ENCODE measurements at regions not wholly inside any gene's neighbourhood (a gene's known extent, or its start where the extent isn't known, plus 50 kb on each side); places are given as distances from the start of the nearest gene placed in this dataset.
"Not testable (repeated sequence)": the region's sequence is repeated elsewhere in the genome, so short reads cannot be mapped to it uniquely, and the experiment has no call there.

DNA sequence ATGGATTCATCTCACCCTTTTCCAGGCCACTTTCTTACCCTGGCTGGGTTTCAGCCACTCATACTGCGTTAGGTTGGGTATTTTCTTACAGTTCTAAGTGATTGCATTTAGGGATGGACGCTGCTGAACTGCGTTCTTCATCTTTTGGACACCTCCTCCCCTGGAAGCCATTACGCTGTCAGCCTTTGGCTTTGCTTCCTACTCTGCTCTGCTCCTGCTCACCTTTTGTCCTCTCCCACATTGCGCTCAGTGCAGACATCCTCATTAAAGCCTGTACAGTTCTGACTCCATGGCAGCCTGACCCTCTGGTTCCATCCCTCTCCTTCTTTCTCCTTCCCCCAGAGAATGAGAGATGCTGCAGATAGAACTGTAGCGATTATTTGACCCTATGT is 108.9 kb downstream of the SRGAP2 start:
- not testable (repeated sequence) for H3K27ac ChIP-seq

DNA sequence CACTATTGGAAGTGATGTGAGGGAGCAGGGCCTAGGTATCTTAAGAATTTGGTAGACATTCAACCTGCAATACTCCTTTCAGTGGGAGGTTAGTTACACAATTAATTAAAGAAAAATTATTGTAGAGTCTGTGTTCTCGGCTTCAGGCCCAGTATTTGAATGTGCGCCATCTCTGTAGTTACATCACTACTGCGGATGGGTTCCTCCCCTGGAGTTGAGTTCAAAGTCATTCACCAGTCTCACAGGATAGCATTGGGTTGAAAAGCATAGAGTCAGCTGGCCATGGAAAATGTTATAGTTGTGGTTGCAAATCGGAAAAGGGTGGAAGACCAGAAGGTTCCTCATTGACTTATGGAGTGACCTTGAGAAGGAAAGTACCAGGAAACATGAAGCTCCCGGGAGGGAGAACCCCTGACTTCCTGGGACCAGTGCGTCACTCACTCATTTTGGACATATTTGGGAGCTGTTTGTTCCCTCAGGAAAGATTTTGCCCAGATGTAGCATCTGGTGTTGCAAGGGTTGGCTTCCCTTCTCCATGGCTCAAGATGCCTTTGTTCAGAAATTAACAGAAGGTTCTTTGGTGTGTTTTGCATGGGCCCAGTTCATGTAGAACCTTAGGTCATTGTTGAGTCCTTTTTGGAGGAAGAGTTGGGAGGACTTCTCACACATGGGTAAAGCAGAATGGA is 111.8 kb downstream of the SRGAP2 start:
- not testable (repeated sequence) for H3K27ac ChIP-seq

DNA sequence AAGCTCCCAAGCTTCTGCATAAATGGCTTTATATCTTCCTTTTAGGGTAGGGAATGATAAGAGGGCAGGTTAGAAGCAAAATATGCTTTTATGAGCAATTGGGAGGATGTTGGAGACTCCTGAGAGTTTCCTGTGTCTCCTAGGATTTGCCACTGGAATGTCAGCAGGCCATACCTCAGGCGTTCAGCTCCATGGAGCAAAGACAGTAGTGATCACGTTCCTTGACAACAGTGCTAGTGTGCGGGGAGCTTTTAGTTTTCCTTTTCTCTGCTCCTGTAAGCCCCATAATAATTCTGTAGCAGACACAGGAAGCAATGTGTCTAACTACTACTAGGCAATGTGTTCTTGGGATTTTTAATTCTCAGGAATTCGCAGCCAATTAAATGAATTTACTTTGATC is 113.6 kb downstream of the SRGAP2 start:
- not testable (repeated sequence) for H3K27ac ChIP-seq

DNA sequence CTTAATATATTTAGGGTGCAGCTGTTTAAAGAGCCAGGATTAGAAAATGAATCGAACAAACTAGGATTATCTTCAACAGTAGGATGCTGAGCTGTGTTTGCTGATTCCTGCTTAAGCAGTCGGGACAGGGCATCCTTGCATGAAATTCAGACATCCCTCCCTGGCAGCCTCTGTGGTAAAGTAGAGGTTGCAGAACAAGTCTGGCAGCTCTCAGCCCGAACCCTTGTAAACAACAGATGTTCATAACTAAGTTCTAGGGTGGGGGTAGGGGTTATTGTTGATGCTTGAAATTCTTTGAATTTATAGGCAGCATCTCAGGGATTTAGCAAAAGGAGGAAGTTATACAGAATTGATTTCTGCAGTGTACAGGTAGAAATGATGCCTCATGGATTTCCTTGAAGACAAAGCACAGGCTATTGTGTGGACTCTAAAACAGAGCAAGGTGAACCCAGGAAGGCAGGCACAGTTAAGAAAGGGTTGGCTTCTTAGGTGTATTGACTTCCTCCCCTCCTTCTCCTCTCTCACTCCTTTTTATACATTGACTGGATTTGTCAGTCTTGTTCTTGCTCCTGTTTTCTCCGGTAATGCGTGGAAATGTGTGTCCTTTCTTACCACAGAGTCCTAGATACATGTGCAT is 114.7 kb downstream of the SRGAP2 start:
- H3K27ac ChIP-seq, result not testable (repeated sequence)

- not testable (repeated sequence) for H3K27ac ChIP-seq
Observed at GRCh38 chr1:206320227-206320626, 116.9 kb downstream of the SRGAP2 start.

- H3K27ac ChIP-seq, result not testable (repeated sequence)
Observed at GRCh38 chr1:206326159-206326939, 123.0 kb downstream of the SRGAP2 start.

- H3K27ac ChIP-seq, result not testable (repeated sequence)
Observed at GRCh38 chr1:206331597-206331996, 128.3 kb downstream of the SRGAP2 start.

DNA sequence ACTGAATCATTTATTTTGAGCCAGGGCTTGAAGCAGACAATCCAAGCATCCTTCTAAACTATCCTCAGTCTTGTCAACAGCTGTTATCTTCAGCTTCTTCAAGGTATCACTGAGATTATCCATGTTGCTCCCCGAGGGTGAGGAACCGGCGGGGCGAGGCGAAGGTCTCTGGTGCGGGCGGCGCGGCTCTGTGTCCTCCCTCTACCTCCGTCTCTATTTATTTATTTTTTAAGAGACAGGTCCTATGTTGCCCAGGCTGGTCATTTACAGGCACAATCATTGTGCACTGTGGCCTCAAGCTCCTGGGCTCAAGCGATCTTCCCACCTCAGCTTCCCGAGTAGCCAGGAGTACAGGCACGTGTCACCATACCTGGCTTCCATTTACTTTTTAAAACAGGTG is 130.0 kb downstream of the SRGAP2 start:
- not testable (repeated sequence) for H3K27ac ChIP-seq

GRCh38 chr1:206333897-206334296 is 130.6 kb downstream of the SRGAP2 start:
- not testable (repeated sequence) for H3K27ac ChIP-seq

DNA sequence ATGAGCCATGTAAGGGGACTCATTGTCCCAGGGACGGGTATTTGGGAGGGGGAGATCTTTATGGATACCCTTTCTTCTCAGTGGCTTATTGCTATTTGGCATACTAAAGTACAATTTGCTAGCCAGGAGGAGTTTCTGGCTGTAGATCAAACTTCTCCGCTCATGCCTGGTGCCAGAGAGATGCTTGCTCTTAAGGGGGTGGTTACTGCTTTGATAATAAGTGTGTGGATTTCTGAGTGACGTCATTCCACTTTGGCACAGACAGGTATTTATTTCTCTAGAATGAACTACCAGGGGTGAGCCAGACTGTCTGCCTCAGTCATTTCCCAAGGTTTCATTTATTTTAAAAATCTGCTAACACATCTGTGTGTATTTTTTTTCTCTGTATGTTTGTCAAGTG is 131.1 kb downstream of the SRGAP2 start:
- not testable (repeated sequence) for H3K27ac ChIP-seq

DNA sequence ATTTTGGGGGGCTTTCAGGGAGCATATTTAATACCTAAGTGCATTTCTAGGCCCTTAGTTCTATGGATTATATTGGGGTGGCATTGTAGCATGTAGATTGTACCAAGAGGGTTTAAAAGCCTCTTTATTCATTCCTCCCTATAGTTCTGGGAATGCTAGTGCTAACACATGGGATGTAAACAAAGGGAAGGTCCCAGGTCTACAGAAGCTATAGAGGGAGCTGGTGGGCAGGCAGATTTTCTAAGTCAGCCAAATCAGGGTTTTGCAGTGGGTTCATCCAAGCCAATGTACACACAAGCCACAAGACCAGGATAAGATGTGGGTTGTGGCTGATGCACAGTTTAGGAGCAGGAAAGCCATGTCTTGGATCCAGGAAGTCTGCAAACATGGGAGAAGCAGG is 131.8 kb downstream of the SRGAP2 start:
- H3K27ac ChIP-seq, result not testable (repeated sequence)

GRCh38 chr1:206335875-206336846 is 132.8 kb downstream of the SRGAP2 start:
- not testable (repeated sequence) for H3K27ac ChIP-seq

DNA sequence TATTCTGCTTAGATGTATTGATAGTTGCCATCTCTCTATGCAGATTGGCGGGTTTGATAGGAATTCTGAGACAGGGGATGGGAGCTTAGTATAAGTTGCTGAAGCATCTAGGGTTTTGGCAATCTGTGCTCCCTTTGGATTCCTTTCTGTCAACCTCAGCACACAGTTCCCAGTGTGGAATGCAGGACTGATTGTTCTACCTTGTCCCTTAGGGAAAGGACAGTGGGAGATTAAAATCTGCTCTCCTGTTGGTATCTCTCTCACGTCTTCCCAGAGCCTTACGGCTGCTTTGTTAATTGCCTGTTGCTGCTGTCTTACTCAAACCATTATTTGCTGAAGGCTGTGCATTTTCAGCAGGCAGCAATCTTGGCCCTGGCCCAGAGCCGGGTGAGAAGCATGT is 133.3 kb upstream of the IKBKE start:
- H3K27ac ChIP-seq, result not testable (repeated sequence)

DNA sequence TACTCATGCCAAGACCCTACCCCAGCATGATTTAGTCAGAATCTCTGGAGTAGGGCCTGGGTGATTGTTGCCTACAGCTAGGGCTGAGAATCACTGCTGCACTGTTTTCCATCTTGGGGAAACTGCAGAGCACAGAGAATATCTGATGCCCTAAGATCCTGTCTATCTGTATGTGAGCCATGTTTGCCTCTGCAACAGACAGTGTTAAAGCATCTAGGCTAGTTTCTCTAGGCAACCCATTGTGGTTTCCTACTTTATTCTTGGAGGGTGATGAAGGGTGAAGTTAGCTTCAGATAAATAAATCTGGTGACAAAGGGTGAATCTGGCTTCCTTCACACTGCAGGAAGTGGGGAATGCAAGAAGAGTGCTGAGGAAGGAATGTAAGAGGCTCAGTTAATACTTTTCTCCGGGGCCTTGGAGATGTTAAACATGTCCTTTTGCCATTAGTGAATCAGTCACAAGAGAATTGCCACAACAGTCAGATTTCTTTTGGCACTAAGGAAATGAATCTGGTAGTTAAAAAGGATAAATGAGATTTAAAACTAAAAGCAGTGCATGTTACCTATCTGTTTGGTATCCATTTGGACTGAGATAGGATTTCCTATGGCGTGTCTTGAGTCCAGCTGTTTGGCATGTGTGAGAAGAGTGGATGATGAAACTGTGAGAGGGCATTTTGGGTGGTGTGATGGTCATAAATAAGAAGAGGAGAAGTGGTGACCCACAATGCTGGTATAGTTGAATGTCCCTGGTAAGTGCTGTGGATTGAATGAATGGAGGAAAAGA is 119.6 kb upstream of the IKBKE start:
- not testable (repeated sequence) for H3K27ac ChIP-seq

DNA sequence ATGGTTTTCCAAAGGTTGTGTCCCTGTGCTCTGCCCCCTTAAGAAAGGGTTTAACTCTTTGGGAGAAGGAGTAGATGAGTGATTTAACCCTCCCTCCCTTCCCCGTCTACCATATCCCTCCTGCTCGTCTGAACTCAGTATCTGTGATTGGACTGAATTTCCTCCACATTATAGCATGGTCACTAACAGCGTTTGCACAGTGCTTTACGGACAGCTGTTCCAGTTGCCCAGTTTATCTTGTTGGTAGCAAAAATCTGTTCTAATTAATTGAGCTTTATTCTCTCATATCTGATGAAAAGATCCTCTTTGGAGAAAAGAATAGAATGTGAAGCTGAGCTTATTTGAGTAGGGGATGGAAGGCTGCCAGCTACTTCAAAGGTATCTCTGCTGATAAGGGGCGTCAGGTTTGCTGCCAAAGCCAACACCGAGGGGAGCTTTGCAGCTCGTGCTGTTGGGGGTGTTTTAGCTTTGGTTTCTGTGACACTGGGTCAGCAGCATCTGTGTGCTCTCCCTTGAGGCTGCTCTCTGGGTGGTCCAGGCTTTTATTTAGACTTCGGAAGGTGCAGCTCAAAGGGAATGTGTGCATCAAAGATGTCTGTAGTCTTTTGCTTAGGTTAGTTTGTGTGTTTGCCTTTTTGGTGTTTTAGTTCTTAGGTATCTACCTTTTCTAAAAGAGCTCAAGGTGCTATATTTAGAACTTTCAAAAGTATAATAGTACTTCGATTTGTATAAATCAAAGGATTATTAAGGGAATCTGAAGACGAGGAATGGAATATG is 118.8 kb upstream of the IKBKE start:
- not testable (repeated sequence) for H3K27ac ChIP-seq

- H3K27ac ChIP-seq, result not testable (repeated sequence)
Observed at GRCh38 chr1:206356310-206356709, 114.0 kb upstream of the IKBKE start.

- H3K27ac ChIP-seq, result not testable (repeated sequence)
Observed at GRCh38 chr1:206357962-206358361, 112.3 kb upstream of the IKBKE start.

- not testable (repeated sequence) for H3K27ac ChIP-seq
Observed at GRCh38 chr1:206358771-206359170, 111.5 kb upstream of the IKBKE start.

DNA sequence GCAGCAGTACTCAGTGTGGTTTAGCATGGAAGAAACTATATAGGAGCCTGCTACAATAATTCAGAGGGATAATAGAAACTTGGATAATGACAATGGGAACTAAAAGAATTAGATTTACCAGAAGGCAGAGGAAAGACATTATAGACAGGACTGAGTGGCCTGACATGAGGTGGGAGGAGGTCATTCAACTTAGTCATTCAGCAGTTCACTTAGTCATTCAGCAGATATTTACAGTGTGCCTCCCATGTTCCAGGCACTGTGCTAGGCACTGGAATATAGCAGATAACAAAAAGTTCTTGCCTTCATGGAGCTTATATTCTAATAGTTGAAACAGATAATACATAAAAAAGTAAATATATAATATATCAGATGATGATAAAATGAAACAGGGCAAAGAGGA is 110.9 kb upstream of the IKBKE start:
- not testable (repeated sequence) for H3K27ac ChIP-seq

- not testable (repeated sequence) for H3K27ac ChIP-seq
Observed at GRCh38 chr1:206361978-206362543, 108.2 kb upstream of the IKBKE start.

Data from 22Rv1 (cell line).